Breast epithelium (tissue), 4 donors: ENCODE measurements at regions not wholly inside any gene's neighbourhood (a gene's known extent, or its start where the extent isn't known, plus 50 kb on each side); places are given as distances from the start of the nearest gene placed in this dataset.

Experiments
- DNase-seq, 2 donors: peaks; one replicate each; pipeline ENCODE4 v3.0.0-alpha.2; 2019; ENCODE audit warnings: low spot score in 2 of 2
- H3K27ac ChIP-seq, 2 donors: fragments of 200-600 bp; sonication (generic) in 1 of 2; one replicate each; pipeline ENCODE4 v1.5.1; 2016 to 2019; ENCODE audit warnings: mild to moderate bottlenecking in 1 of 2
- H3K27me3 ChIP-seq, 2 donors: fragments of 200-600 bp; sonication (generic) in 1 of 2; one replicate each; pipeline versions ENCODE4 v1.5.1 to v1.6.0; 2017 to 2019; ENCODE audit warnings: control low read depth in 1 of 2, mild to moderate bottlenecking in 1 of 2
- H3K36me3 ChIP-seq: fragments of 200-600 bp; one replicate; pipeline ENCODE4 v1.5.1; 2019
- H3K4me1 ChIP-seq, 2 donors: fragments of 200-600 bp; sonication (generic); one replicate each; pipeline ENCODE4 v1.5.1; 2016 to 2019; ENCODE audit warnings: control low read depth in 1 of 2
- H3K4me3 ChIP-seq, 3 donors: fragments of 200-600 bp; sonication (generic); 1 replicate in 2 of 3; 2 replicates in 1 of 3; pipeline ENCODE4 v1.5.1; 2016 to 2019; ENCODE audit warnings: mild to moderate bottlenecking in 3 of 3, moderate library complexity in 2 of 3
- H3K9me3 ChIP-seq, 2 donors: fragments of 200-600 bp; sonication (generic) in 1 of 2; one replicate each; pipeline ENCODE4 v1.5.1; 2016 to 2019; ENCODE audit warnings: control low read depth in 1 of 2
- CTCF ChIP-seq, 3 donors: fragments of 450-650 bp; IDR thresholded peaks; one replicate each; pipeline ENCODE4 v1.5.1; 2016 to 2017; ENCODE audit warnings: antibody characterized with exemption in 3 of 3, mild to moderate bottlenecking in 3 of 3, moderate library complexity in 3 of 3
- POLR2A ChIP-seq: fragments of 450-650 bp; IDR thresholded peaks from one replicate; pipeline ENCODE4 v1.6.1; 2016; ENCODE audit warnings: antibody characterized with exemption, mild to moderate bottlenecking, moderate library complexity
- POLR2AphosphoS5 ChIP-seq, 3 donors: sonication (generic); formaldehyde crosslinking; IDR thresholded peaks; one replicate each; pipeline ENCODE4 v1.6.1; 2017; ENCODE audit warnings: antibody characterized with exemption in 3 of 3
- intact Hi-C: fragments of 100-400 bp; cut with DNase I; formaldehyde crosslinking; loops from one replicate; pipeline ENCODE4 v1.15.1; 2023; ENCODE audit warnings: low total_unique reads

DNA sequence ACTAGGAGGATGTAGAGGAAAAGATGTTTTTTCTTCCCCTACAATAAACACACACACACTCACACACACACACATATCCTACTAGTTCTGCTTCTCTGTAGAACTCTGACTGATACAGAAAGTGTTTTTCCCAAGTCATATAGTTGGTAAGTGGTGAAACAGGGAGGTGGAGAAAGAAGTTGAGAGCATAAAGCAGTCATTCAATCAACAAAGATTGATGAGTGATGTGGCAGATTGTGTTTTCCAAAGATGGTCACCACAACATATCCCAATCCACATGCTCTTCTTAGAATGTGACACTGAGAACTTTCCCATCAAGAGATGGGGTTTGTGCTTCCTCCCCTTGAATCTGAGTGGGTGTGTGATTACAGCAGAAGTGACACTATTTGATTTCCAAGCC, 123.4 kb upstream of the ATP6AP2 start:
- H3K27ac ChIP-seq = no peak overlapping the region
- peaks cover 0 to 57% of the 10 kb centered on the region in 2 donors for H3K27me3 ChIP-seq

GRCh38 chrX:40452031-40452430, 128.7 kb upstream of the ATP6AP2 start:
- Histone ChIP-seq H3K27me3 (peaks cover 0 to 39% of the 10 kb centered on the region in 2 donors), H3K9me3 (no peaks in the 10 kb centered on the region)

More for the DNA sequence above, 123.4 kb upstream of the ATP6AP2 start:
- no peak for TF ChIP-seq POLR2A
- TF ChIP-seq CTCF (IDR thresholded peaks at IDR 0.05) = no peak
- TF ChIP-seq POLR2AphosphoS5 (IDR thresholded peaks at IDR 0.05) = no peak
- Histone ChIP-seq H3K9me3 (peaks cover 0 to 7% of the 10 kb centered on the region in 2 donors), H3K4me3 (no peak overlapping the region), H3K36me3 (no peaks in the 10 kb centered on the region), H3K4me1 (no peaks in the 10 kb centered on the region)
- intact Hi-C loops = no loop called here
- no peak for DNase-seq

GRCh38 chrX:40449956-40450706, 130.6 kb upstream of the ATP6AP2 start:
- Histone ChIP-seq H3K27me3 (peaks cover 0 to 39% of the 10 kb centered on the region in 2 donors), H3K27ac (peak overlapping the region in 1 of 2 donors; percentile 7), H3K9me3 (no peaks in the 10 kb centered on the region), H3K4me3 (no peak overlapping the region), H3K36me3 (no peaks in the 10 kb centered on the region), H3K4me1 (no peaks in the 10 kb centered on the region)
- DNase-seq = no peak
- no peak for TF ChIP-seq CTCF (IDR thresholded peaks at IDR 0.05)
- no peak for TF ChIP-seq POLR2A
- no peak for TF ChIP-seq POLR2AphosphoS5 (IDR thresholded peaks at IDR 0.05)
- intact Hi-C loops = no loop called here

More at GRCh38 chrX:40452031-40452430, 128.7 kb upstream of the ATP6AP2 start:
- peak in 1 of 2 donors; percentile 44 for DNase-seq
- Histone ChIP-seq H3K4me1 (no peaks in the 10 kb centered on the region), H3K4me3 (no peak overlapping the region), H3K27ac (no peak overlapping the region), H3K36me3 (no peaks in the 10 kb centered on the region)
- TF ChIP-seq POLR2A (no peak), CTCF (IDR thresholded peaks at IDR 0.05) (no peak), POLR2AphosphoS5 (IDR thresholded peaks at IDR 0.05) (no peak)
- intact Hi-C loops = no loop called here

DNA sequence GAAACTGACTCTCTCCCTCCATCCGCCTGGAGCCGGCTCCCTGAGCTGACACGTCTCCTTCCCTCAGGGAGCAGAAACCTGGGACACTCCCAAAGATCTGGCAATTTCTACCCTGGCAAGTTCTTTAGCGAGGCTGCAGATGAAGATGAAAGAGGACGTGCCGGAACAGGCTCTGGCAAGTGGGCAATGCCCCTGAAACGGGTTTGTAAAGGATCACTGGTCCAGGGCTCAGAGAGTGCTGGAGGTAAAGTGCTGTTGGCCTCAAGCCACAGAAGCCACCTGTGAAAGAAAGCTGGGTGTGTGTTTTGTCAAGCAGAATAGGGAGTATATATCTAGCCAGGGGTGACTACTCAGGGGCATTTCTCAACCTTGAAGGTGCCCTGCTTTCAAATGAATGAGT, 131.4 kb upstream of the ATP6AP2 start:
- H3K27me3 ChIP-seq = peaks cover 0 to 43% of the 10 kb centered on the region in 2 donors
- TF ChIP-seq POLR2A (no peak), POLR2AphosphoS5 (IDR thresholded peaks at IDR 0.05) (no peak), CTCF (IDR thresholded peaks at IDR 0.05) (no peak)
- no peaks in the 10 kb centered on the region for H3K4me1 ChIP-seq
- intact Hi-C loops = no loop called here
- H3K36me3 ChIP-seq = no peaks in the 10 kb centered on the region
- H3K4me3 ChIP-seq = no peak overlapping the region
- peak in 1 of 2 donors; percentile 44 for DNase-seq
- H3K27ac ChIP-seq = peak overlapping the region in 1 of 2 donors; percentile 7
- H3K9me3 ChIP-seq = no peaks in the 10 kb centered on the region

DNA sequence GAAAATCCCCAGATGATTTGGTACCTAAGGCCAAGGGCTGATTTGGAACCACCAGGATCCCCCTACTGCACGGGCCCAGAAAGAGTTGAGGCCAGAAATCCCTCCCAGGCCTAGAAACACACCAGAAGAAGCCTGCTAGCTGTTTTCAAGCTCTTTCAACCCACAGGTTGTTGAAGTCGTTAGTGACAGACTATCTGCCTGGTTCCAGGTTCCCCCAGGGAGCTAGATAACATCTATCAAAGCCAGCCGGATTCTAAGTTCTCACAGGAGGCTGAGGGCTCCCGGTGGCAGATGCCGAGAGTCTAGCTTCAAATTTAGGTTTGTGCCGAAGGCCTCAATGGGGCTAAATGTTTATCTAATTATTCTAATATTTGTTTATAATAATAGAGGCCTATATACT, 132.0 kb upstream of the ATP6AP2 start:
- Histone ChIP-seq H3K9me3 (no peaks in the 10 kb centered on the region), H3K4me3 (no peak overlapping the region), H3K27ac (no peak overlapping the region), H3K4me1 (no peaks in the 10 kb centered on the region), H3K27me3 (peaks cover 0 to 44% of the 10 kb centered on the region in 2 donors), H3K36me3 (no peaks in the 10 kb centered on the region)
- TF ChIP-seq CTCF (IDR thresholded peaks at IDR 0.05) (no peak), POLR2A (no peak), POLR2AphosphoS5 (IDR thresholded peaks at IDR 0.05) (no peak)
- no peak for DNase-seq
- intact Hi-C loops = no loop called here
